M059J (cell line): ENCODE measurements at regions not wholly inside any gene's neighbourhood (a gene's known extent, or its start where the extent isn't known, plus 50 kb on each side); places are given as distances from the start of the nearest gene placed in this dataset.
A peak's percentile ranks its signal among the peaks of the same experiment; 100 is the strongest.
"Not testable (repeated sequence)": the region's sequence is repeated elsewhere in the genome, so short reads cannot be mapped to it uniquely, and the experiment has no call there.

Source experiments
- DNase-seq: peaks from one replicate; pipeline ENCODE4 v3.0.0-alpha.2; 2012; ENCODE audit warnings: low read depth

DNA sequence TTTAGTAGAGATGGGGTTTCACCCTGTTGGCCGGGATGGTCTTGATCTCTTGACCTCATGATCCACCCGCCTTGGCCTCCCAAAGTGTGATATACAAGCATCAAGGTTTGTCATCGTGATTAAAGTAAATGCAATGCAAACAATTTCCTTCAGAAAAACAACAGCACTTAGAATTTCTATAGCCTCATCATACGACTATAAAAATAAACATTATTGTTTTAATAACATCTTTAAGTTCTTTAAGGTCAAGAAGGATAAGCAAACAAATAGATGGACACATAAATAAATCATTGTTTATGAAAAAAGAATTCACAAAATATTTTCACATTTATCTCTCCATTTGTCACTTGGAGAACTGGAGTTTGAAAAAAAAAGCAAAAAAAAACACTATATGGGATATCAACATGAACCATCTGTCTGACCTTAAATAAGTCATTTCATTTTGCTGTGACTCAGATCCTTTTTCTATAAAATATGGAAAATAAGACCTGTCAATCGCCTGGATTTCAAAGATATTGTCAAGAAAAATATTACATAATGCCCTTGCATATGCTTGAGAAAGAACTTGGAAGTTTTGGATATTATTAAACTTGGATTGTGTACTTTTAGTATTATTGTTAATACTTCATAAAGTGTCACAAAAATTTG is 642.0 kb upstream of the KCNMB2 start:
- no peak for DNase-seq

DNA sequence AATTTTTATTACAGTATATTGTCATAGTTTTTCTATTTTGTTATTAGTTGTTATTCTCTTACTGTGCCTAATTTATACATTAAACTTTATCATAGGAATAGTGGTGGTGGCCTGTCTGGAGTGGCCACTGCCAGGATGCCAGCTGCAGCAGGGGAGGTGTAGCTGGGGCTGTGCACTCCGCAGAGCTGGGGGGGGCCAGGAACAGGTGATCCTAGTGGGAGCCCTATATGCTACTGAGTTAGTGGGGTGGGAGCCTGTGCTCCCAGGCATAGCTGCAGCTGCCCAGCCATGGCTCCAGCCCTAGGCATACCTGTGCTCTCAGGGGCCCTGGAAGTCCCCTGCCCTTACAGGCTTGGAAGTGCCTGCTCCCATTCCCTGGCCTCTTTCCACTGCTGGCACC is 638.1 kb upstream of the KCNMB2 start:
- no peak for DNase-seq

- no peak for DNase-seq
Observed at GRCh38 chr3:177899275-177900067, 636.8 kb upstream of the KCNMB2 start.

- DNase-seq: no peak
Observed at GRCh38 chr3:177902876-177903275, 633.4 kb upstream of the KCNMB2 start.

- DNase-seq: peak; percentile 91
Observed at GRCh38 chr3:177904621-177905020, 631.6 kb upstream of the KCNMB2 start.

GRCh38 chr3:177905173-177906125 is 630.8 kb upstream of the KCNMB2 start:
- DNase-seq: peak; percentile 94

DNA sequence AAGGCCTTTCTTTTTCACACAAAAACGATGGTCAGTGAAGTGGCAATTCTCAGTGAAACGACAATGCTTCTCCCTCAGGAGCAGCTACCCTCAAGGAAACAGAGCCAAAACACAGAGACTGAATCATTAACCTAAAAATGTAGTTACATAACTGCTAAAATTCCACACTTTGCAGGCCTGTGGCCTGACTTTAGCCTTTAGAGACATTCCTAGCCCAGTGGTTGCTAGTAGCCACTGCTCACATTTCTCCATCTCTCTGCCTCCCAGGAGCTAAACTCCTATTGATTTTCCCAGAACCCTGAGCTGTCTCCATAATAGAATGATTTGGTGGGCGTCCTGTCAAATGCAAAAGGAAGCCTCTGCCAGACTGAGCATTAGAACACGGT is 630.1 kb upstream of the KCNMB2 start:
- peak; percentile 96 for DNase-seq

DNA sequence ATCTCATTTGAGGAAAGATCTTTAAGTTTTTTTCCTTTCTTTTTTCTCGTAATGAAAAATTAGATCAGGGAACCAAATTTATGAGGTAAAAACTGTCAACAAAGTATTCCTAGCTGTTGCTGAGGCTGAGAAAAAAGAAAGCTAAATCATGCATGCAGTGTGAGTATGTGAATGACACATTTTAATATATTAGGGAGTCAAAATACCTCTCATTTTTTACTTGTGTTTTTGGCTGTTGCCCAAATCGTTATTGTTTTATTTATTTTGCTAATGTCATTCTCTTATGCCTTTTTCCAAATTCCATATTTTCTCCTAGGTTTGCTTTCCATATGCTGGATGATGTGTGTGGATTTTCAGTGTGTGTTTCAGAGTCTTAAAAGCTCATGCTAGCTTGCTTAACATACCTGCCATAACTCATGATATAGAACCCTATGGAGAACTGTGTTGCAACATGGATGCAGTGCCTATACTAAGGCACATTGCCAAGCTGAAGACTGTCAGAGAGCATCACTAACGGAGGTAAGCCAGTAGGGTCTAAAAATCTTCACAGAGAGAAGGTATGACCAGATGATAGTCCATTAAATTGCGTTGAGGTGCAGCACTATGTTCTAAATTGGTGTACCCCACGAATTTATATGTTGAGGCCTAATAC is 629.5 kb upstream of the KCNMB2 start:
- peak; percentile 53 for DNase-seq

DNA sequence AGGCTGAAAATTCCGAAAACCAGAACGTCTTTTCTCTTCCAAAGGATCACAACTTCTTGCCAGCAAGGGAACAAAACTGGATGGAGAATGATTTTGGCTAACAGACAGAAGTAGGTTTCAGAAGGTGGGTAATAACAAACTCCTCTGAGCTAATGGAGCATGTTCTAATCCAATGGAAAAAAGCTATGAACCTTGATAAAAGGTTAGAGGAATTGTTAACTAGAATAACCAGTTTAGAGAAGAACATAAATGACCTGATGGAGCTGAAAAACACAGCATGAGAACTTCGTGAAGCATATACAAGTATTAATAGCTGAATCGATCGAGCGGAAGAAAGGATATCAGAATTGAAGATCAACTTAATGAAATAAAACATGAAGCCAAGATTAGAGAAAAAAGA is 626.7 kb upstream of the KCNMB2 start:
- not testable (repeated sequence) for DNase-seq

GRCh38 chr3:177914224-177914623 is 622.0 kb upstream of the KCNMB2 start:
- no peak for DNase-seq

DNA sequence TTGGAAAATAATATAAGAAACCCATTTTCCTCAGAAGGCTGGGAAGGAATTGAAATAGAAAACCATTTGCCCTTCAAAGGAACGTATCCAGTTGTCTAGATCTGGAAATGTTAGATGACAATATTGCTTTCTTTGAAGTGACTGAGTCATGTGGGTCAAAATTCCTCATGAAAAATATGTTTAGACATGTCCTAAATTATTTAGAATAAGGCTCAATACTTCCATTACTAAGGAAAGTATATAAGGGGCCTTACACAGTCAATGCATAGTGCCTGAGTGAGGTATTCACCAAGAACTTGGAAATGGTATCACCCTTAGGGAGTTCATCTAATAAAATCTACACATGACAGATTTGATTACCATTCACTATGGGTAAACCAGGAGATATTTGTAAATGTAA is 619.8 kb upstream of the KCNMB2 start:
- no peak for DNase-seq

DNA sequence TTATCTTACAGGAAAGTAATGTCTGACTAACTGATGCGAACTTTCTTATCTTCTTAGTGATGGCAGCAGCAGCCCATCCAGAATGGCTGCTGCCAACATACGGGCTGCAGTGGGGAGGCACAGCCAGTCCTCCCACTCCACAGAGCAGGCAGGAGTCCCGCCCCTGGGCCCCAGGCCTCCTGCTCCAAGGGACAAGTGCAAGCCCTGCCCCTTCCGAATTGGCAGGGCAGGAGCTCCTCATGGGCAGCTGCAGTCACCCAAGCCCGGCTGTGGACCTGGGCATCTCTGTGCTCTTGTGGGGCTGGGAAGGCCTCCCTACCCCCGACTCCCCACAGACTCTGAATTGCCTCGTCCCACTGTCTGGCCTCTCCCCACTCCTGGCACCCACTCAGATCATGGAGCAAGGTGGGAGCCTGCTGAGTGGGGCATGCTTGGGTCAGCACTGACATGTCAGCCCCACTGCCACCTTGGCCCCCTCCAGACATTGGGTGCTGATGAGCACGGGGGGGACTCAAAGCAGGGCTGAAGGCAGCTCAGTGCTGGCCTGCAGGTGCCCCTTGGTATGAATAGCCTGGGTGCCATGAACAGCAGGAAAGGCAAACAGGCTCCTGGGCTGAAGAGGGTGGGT is 618.9 kb upstream of the KCNMB2 start:
- no peak for DNase-seq

DNA sequence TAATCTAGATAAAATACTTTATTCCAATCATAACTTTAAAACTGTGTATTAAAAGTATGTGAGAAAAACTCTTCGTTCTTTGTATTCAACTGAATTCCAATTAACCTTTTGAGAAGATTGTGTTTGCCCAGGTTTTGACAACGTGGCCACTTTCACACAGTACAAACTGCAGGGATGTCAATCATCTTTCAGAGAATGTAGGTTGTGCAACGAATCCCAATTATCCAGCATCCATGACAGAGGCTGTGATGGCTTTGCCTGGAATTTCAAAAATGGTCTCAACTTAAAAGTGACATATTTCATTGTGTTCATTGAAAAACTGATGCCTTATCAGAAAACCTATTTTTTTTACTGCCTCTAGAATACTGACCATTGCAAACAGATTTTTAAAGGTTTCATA is 615.1 kb upstream of the KCNMB2 start:
- DNase-seq: no peak

DNA sequence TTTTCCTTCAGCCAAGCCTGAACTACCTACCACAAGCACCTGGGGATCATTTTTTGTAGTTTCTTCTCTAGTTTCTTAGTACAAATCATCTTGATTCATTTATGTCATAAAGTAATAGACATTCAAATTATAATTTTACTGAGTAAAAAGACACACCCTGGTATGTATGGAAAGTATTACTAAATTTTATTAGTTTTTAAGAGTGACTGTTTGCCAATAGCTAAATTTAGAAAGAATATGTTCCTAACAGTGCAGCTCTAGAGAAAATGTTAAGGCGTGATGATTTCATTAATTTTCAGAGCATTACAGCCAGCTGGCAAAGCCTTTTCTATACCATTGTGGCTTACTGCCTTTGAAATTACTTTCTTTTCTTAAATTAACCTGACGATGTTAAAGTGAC is 612.0 kb upstream of the KCNMB2 start:
- DNase-seq: no peak

DNA sequence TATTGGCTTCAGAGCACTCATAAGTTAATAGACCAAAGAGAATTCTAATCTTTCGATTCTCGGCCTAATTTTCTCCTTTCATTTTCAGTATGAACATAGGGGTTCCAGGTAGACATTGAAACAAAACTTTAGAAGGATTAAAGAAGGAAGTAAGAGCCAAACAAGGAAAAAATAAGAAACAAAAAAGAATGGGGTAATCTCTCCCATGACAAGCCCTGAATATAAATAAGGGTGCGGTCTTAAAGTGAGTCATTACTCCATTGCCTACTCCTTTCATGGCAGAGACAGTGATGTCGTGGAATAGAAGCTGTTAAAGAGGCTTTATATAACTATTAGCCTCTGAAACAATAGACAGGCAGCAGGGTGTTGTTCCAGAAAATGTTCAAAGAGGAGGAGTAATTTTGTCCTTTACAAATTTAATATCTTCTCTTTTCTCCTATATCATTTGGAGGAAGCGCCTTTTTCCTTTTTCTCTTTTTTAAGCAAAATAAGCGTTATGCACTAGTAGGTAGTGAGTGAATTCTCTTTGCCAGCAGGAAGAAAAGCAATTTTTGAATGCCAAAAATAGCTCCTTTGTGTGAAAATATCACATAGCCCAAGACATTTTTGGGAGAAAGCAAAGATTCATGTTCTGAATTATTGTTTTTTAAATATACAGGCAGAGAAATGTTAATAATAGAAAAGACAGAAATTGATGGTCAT is 607.9 kb upstream of the KCNMB2 start:
- DNase-seq: peak; percentile 81

- peak; percentile 77 for DNase-seq
Observed at GRCh38 chr3:177929310-177929709, 606.9 kb upstream of the KCNMB2 start.

DNA sequence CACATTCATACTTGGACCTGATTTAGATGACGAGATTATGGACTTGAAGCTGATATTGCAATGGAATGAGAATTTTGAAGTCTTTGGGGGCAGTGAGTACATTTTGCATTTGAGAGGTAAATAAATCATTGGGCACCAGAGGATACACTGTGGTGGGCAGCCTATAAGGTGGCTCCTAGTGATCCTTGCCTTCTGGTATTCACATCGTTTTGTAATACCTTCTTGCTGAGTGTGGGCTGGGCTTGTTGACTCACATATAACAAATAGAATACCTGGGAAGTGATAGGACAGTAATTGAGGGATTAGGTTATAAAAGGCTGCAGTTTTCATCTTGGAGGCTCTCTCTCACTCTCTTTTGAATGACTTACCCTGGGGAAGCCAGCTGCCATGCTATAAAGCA is 605.5 kb upstream of the KCNMB2 start:
- peak; percentile 44 for DNase-seq

GRCh38 chr3:177931346-177931745 is 604.9 kb upstream of the KCNMB2 start:
- DNase-seq: no peak

GRCh38 chr3:177932346-177932745 is 603.9 kb upstream of the KCNMB2 start:
- DNase-seq: peak; percentile 26

- DNase-seq: peak; percentile 72
Observed at GRCh38 chr3:177932750-177933660, 603.2 kb upstream of the KCNMB2 start.
